Cardiac muscle cell (in vitro differentiated cells and primary cell): ENCODE measurements at regions not wholly inside any gene's neighbourhood (a gene's known extent, or its start where the extent isn't known, plus 50 kb on each side); places are given as distances from the start of the nearest gene placed in this dataset.
A peak's percentile ranks its signal among the peaks of the same experiment; 100 is the strongest.

Experiments used
- DNase-seq, 2 donors: peaks; one replicate each; pipeline versions ENCODE4 v3.0.0 to v3.0.0-alpha.2; 2010 to 2017; ENCODE audit warnings: low read depth in 1 of 2, low spot score in 1 of 2
- H3K27ac ChIP-seq: fragments of 200-600 bp; sonication (generic); 2 replicates; pipeline ENCODE4 v1.5.1; 2016
- H3K27me3 ChIP-seq: fragments of 200-600 bp; sonication (generic); 2 replicates; pipeline ENCODE4 v1.6.0; 2016; ENCODE audit warnings: control low read depth
- H3K36me3 ChIP-seq: fragments of 200-600 bp; sonication (generic); 2 replicates; pipeline ENCODE4 v1.5.1; 2016; ENCODE audit warnings: control low read depth
- H3K4me1 ChIP-seq: fragments of 200-600 bp; sonication (generic); 2 replicates; pipeline ENCODE4 v1.8.1; 2017; ENCODE audit warnings: low read depth, mild to moderate bottlenecking, mixed run types
- H3K4me3 ChIP-seq: fragments of 200-600 bp; sonication (generic); 2 replicates; pipeline ENCODE4 v1.5.1; 2016; ENCODE audit warnings: mild to moderate bottlenecking
- H3K9me3 ChIP-seq: fragments of 200-600 bp; sonication (generic); 2 replicates; pipeline ENCODE4 v1.5.1; 2017; ENCODE audit warnings: low read depth, mild to moderate bottlenecking, control low read depth
- TF ChIP-seq, protein P1 (sequence below): IDR thresholded peaks from 2 replicates; pipeline ENCODE4 v1.5.1; 2012; ENCODE audit warnings: low read depth, mild to moderate bottlenecking, low read length

- Histone ChIP-seq H3K36me3 (no peaks in the 10 kb centered on the region), H3K27me3 (no peaks in the 10 kb centered on the region), H3K27ac (no peak overlapping the region), H3K4me1 (no peaks in the 10 kb centered on the region), H3K4me3 (no peak overlapping the region), H3K9me3 (no peaks in the 10 kb centered on the region)
- peak in 1 of 2 donors; percentile 0 for DNase-seq
- TF ChIP-seq, protein P1, sequence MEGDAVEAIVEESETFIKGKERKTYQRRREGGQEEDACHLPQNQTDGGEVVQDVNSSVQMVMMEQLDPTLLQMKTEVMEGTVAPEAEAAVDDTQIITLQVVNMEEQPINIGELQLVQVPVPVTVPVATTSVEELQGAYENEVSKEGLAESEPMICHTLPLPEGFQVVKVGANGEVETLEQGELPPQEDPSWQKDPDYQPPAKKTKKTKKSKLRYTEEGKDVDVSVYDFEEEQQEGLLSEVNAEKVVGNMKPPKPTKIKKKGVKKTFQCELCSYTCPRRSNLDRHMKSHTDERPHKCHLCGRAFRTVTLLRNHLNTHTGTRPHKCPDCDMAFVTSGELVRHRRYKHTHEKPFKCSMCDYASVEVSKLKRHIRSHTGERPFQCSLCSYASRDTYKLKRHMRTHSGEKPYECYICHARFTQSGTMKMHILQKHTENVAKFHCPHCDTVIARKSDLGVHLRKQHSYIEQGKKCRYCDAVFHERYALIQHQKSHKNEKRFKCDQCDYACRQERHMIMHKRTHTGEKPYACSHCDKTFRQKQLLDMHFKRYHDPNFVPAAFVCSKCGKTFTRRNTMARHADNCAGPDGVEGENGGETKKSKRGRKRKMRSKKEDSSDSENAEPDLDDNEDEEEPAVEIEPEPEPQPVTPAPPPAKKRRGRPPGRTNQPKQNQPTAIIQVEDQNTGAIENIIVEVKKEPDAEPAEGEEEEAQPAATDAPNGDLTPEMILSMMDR: no peak
Measured at GRCh38 chr3:14057701-14058100, 67.0 kb downstream of the CHCHD4 start.

GRCh38 chr3:14047841-14048240, 76.8 kb downstream of the CHCHD4 start:
- no peak overlapping the region for H3K27ac ChIP-seq
- TF ChIP-seq, protein P1: no peak
- no peaks in the 10 kb centered on the region for H3K9me3 ChIP-seq
- no peaks in the 10 kb centered on the region for H3K4me1 ChIP-seq
- no peaks in the 10 kb centered on the region for H3K27me3 ChIP-seq
- no peak for DNase-seq
- H3K36me3 ChIP-seq: no peaks in the 10 kb centered on the region
- no peak overlapping the region for H3K4me3 ChIP-seq

GRCh38 chr3:14047027-14047426, 77.6 kb downstream of the CHCHD4 start:
- Histone ChIP-seq H3K4me1 (no peaks in the 10 kb centered on the region), H3K9me3 (no peaks in the 10 kb centered on the region), H3K4me3 (no peak overlapping the region), H3K27ac (no peak overlapping the region), H3K27me3 (no peaks in the 10 kb centered on the region), H3K36me3 (no peaks in the 10 kb centered on the region)
- TF ChIP-seq, protein P1: no peak
- no peak for DNase-seq

GRCh38 chr3:14042680-14043079, 82.0 kb downstream of the CHCHD4 start:
- Histone ChIP-seq H3K4me1 (no peaks in the 10 kb centered on the region), H3K9me3 (no peaks in the 10 kb centered on the region), H3K27me3 (no peaks in the 10 kb centered on the region), H3K4me3 (no peak overlapping the region), H3K27ac (no peak overlapping the region), H3K36me3 (no peaks in the 10 kb centered on the region)
- TF ChIP-seq, protein P1: no peak
- DNase-seq: peak in 1 of 2 donors; percentile 8

GRCh38 chr3:14039149-14039548, 85.5 kb downstream of the CHCHD4 start:
- DNase-seq: no peak
- H3K27me3 ChIP-seq: no peaks in the 10 kb centered on the region
- no peaks in the 10 kb centered on the region for H3K9me3 ChIP-seq
- no peak overlapping the region for H3K27ac ChIP-seq
- H3K4me1 ChIP-seq: no peaks in the 10 kb centered on the region
- no peaks in the 10 kb centered on the region for H3K36me3 ChIP-seq
- H3K4me3 ChIP-seq: no peak overlapping the region
- TF ChIP-seq, protein P1: no peak

DNA sequence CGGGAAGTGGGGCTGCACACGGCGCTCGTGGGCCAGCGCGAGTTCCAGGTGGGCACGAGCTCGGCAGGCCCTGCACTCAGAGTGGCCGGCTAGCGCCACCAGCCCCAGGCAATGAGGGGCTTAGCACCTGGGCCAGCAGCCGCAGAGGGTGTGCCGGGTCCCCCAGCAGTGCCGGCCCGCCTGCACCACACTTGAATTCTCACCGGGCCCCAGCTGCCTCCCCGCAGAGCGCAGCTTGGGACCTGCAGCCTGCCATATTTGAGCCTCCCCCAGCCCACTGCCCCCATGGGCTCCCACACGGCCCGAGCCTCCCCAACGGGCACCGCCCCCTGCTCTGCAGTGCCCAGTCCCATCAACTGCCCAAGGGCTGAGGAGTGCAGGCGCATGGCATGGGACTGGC, 87.5 kb downstream of the CHCHD4 start:
- H3K4me3 ChIP-seq: no peak overlapping the region

More for the DNA sequence above, 87.5 kb downstream of the CHCHD4 start:
- Histone ChIP-seq H3K9me3 (no peaks in the 10 kb centered on the region), H3K27ac (no peak overlapping the region), H3K27me3 (no peaks in the 10 kb centered on the region), H3K36me3 (no peaks in the 10 kb centered on the region), H3K4me1 (no peaks in the 10 kb centered on the region)
- TF ChIP-seq, protein P1: no peak
- no peak for DNase-seq
